IPS-18c (cell line): ENCODE measurements at regions not wholly inside any gene's neighbourhood (a gene's known extent, or its start where the extent isn't known, plus 50 kb on each side); places are given as distances from the start of the nearest gene placed in this dataset.

Source experiments
- H3K4me3 ChIP-seq: 2 replicates; pipeline ENCODE4 v1.7.0; 2013; ENCODE audit warnings: low read depth, mild to moderate bottlenecking, low read length, moderate library complexity; ENCODE audit not compliant: insufficient read depth
- H3K9me3 ChIP-seq: one replicate; pipeline ENCODE4 v1.6.1; 2013; ENCODE audit warnings: mild to moderate bottlenecking, low read length, moderate library complexity; ENCODE audit not compliant: control insufficient read depth, insufficient read depth

DNA sequence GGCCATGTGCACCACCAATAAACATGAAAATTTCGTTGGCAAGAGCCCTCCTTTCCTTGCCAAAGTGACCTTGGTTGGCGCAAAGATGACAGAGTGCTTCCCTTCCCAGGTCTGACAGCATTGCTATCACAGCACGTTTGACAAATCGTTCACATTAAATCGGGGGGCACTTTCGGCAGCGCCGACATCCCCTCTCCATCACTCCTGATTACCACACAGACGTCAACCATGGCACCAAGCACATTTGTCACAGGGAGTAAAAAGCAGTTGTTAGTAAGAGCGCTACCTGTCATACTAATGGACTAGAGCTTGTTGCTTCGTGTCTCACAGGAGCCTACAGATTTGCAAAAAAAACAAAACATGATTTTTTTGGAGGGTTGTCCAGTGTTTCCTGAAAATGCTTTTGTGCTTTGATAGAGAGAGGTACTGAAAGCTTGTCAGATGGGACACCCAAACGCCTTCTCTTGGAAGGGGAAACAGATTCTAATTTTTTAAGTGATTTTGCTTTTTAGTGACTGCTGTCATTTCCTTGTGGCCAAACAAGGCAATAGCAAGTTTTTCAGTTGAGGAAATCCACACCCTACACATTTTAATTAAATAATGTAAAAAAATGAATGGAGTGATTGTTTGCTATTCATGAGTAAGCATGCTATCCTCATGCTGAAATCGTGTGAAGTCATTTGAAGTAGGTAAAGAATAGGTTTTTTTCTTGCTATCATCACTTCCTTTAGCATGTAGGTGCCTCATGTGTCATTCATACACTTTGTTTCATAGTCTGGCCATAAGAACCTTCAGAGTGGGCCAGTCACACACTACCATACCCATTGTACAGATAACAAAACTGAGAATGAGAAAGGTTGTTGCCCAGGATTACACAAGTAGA, 682.8 kb upstream of the WWC1 start:
- H3K9me3 ChIP-seq, result no peaks in the 10 kb centered on the region
- H3K4me3 ChIP-seq, result no peak overlapping the region

DNA sequence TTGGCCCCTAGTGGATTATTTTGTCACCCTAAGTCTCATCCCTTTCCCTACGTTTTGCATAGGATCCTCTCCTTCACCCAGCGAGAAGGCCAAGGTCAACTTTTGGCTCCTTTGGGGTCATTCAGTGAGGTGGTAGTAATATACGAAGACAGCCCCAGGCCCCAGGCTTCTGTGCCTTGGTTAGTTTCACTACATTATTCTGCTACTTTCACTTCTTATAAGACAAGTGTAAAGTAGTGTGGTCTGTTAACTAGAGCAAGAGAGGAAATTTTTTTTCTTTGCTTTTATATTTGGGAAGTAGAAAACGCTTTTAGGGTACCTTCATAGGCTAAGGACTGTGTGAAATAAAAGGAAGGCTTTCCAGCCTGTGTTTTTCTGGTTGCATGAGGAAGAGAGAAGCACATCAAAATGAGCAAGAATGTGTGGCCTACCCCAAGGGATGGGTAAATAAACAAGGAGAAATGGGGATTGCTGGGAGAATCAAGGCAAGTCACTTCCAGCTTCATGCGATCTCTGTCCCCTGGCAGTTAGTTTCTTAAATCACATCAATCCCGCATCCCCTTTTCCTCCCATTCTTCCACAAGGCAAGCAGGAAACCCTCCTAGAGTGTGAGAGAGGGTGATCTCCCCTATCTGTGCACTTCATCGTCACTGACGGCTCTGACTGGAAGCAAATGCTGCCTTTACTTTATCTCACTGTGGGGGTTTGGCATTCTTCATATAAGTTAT, 677.0 kb upstream of the WWC1 start:
- no peaks in the 10 kb centered on the region for H3K9me3 ChIP-seq
- H3K4me3 ChIP-seq, result no peak overlapping the region

DNA sequence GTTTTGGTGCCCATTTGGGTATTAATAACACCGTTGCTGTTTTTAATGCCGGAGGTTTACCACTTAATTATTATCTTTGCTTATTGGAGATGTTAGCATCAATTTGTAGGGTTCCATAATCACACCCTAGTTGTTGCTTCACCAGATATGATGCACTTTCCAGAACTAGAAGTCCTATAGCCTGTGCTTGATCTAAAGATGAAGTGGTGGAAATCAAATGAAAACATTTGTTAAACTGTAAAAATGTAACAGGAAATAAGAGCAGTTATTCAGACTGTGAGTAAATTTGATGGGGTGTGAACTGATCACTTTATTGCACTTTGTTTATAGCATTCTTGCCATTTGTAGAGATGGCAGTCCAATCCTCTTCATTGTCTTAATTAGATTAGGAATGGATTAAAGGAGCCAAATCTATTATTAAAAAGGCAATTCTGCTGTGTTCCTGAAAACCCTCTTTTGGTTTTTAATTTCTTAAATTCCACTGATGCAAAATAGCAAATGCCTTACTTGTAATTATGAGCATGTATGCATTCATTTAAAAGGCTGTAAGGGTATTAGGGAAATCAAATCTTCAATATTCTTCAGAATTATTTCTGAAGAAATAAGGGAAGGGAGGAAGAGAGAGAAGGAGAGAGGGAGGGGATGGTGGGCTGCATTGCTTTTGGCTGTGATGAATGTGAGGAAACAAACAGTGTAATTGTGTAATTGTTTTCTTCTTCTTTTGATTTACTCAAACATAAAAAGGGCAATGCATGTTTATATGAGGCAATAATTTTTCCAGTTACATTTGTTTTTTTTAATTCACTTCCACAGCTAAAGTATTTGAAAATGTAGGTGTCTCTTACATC, 675.2 kb upstream of the WWC1 start:
- no peak overlapping the region for H3K4me3 ChIP-seq
- H3K9me3 ChIP-seq, result no peaks in the 10 kb centered on the region

DNA sequence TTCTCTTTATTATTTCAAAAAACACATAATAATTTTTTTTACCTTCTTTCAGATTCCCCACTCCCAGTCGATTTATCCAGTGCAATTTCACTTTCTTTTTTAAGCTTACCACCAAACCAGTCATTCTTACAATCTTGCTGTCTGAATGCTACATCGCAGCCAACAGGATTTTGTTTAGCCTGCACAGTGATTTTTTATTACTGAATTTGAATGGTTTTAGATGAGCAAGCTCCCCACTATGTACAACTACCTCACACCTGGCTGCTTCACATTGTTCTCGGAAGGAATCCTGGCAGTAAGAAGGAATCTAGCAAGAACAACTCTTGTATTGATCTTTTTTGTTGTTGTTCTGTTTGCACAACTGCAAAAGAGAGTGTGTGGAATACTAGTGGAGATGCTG, 668.1 kb upstream of the WWC1 start:
- no peak overlapping the region for H3K4me3 ChIP-seq
- no peaks in the 10 kb centered on the region for H3K9me3 ChIP-seq

DNA sequence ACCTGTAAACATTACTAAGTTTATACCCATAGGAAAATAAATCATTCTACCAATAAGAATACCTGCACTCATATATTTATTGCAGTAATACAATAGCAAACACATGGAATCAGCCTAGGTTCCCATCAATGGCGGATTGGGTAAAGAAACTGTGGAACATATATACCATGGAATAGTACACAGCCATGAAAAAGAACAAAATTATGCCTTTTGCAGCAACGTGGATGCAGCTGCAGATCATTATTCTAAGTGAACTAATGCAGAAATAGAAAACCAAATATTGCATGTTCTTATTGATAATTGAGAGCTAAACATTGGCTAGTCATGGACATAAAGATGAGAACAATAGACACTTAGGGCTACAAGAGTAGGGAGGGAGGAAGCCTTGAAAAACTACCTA, 667.4 kb upstream of the WWC1 start:
- no peaks in the 10 kb centered on the region for H3K9me3 ChIP-seq
- H3K4me3 ChIP-seq, result no peak overlapping the region

DNA sequence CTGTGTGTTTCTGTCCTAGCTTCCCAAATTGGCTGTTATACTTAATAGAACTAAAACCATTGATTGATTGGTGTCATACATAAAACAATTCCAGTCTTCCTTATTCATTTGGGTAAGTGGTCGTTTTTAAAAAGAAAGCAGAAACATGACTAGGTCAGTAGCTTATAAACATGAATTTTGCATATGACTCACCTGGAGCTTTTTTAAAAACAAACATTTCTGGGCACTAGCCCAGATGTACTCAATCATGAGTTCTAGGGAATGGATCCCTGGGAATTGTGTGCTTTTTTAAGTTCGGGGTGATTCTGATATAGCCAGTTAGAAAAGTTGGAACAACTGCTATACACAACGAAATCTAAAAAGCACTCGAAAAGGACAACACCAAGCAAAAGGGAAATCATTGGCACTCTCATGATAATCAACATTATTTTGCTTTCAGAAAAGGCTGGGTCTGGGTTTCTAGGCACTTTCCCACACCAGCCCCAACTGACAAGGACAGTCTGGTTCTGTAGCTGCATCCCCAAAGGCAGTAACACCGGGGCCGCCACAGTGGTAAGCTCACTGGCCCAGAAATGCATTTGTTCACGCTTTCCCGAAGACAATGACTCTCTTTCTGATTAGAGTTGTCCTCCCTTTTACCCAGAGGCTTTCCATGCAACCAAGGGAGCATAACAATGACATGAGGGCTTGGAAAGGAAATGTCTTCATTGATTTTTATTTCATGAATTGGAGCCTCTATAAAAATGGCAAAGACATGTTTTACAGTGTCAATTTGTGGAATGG, 664.9 kb upstream of the WWC1 start:
- Histone ChIP-seq H3K9me3 (no peaks in the 10 kb centered on the region), H3K4me3 (no peak overlapping the region)

DNA sequence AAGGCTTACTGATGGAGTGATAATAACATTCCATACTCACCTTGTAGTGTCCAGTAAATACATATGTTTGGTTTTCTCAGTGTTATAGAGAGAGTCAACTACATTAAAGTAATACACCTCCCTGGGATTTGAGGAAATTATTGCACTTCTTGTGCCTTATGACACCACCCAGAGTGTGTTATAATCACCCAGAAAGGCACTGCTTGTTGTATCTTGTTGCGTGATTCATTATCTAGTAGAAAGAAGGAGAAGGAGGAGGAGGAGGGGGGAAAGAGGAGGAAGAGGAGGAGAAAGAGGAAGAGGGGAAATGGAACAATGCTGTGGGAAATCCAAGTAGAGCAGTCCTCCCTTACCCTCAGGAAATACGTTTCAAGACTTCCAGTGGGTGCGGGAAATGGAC, 661.8 kb upstream of the WWC1 start:
- Histone ChIP-seq H3K9me3 (no peaks in the 10 kb centered on the region), H3K4me3 (no peak overlapping the region)

DNA sequence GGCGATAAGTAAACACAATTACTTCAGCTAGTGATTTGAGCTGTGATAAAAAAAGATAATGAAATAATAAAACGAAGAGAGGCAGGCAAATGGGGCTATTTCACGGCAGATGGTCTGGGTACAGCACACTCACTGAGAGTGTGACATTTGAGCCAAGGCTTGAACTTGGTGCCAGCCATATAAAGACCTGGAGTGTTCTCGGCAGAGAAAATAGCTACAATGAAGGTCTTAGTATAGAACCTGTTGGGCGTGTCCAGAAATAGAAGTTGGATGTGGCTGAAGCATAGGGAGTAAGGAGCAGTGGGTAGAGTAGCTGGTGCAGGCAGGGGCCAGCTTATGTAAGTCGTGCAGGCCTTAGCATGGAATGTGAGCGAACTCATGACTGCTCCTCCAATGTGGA, 660.3 kb upstream of the WWC1 start:
- Histone ChIP-seq H3K4me3 (no peak overlapping the region), H3K9me3 (no peaks in the 10 kb centered on the region)

DNA sequence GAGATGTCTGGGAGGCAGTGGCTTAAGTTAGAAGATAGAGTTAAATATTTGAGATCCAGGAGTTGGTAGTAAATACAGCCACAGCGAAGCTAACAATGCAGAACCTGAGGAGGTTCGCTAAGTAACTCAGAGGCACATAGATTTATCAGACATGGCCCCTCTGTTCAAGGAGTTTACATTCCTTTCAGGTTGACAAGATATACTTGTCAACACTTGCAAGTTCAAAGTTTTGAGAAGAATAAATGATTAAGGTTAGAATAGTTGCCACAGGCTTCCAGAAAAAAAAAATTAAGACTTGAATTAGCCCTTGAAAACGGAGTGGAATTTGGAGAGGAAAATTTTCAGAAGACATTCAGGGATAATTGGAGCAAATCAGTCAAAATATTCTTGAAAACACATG, 658.3 kb upstream of the WWC1 start:
- Histone ChIP-seq H3K4me3 (no peak overlapping the region), H3K9me3 (no peaks in the 10 kb centered on the region)

DNA sequence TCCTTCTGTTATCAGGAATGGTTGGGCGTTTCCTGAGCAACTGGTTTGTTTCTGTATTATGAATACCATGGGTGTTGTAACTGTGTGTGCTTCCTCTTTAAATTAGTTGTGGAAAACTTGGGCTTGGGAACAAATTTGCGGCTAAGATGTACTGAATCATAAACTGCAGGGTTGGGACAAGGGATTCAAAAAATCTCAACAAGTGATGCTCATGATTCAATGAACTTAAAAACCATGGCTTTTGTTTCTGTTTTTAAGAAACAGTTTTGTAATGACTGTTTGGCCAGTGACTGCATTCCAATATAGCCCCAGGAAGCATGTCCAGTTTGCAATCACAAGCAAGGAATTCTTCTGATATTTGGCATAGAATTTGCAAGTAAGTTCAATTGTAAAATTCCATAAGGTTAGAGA, 657.5 kb upstream of the WWC1 start:
- Histone ChIP-seq H3K9me3 (no peaks in the 10 kb centered on the region), H3K4me3 (no peak overlapping the region)

DNA sequence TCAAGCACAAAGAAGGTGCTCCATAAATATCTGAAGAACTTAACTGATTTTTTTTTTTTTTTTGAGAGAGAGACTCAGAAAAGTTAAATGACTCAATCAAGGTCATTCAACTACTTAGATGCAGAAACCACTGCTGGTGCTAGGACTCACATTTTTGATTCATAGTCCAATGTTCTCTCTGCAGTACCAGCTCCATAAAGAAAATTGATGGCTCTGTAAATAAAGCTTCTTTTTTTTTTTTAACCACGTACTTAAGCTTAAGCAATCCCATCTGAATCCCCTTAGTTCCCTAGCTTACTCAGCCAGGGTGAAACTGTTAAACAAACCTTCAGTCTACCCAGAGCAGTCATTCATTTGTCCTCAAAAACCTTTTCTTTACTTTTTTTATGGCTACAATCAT, 657.0 kb upstream of the WWC1 start:
- Histone ChIP-seq H3K9me3 (no peaks in the 10 kb centered on the region), H3K4me3 (no peak overlapping the region)

DNA sequence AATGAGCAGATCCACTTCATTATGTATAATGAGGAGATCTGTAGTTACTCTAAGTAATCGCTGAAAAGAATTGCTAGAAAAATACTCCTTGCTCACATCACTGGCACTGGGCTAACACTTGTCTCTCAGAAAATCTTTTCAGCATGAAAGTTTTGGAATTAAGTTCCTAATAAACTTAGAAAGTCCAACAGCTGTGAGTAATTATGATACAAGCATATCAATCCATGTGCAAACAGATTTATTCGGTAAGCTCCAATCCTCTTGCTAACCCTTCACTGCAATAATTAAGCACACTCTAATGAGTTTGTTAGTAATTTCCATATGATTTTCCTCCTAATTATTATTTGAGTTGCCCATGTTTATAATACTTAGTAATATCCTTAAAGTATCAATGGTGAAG, 652.6 kb upstream of the WWC1 start:
- Histone ChIP-seq H3K9me3 (no peaks in the 10 kb centered on the region), H3K4me3 (no peak overlapping the region)

DNA sequence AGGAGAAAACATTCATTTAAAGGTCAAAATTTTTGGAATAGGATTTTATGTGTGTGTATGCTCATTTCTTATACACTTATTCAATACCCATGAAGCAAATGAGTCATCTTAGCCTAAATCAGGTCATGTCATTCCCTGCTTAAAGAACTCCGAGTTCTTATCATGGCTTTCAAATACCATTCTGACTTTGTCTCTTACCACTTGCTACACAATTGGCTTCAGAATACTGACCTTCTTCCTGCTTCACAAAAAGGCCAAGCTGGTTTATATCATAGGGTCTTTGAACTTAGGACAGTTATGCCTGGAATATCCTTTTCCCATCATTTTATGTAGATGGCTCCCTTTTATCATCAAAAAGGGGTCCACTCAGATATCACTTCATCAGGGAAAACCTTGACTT, 652.2 kb upstream of the WWC1 start:
- Histone ChIP-seq H3K4me3 (no peak overlapping the region), H3K9me3 (no peaks in the 10 kb centered on the region)

DNA sequence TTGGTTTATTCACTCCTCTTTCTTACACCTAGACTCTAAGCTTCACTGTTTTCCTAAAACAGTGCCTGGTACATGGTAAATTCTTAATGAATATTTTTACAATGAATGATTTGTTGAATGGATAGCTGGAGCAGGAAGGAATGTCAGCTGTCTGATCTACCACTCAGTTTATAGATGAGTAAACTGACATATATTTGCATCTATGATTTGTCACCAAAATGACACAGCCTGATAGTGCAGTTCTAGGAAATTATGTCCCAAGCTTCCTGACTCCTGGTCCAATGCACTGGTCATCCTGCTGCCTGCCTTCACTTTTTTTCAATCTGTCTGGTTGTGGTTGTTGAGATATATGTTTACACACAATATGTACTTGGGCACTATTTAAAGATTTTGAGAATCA, 651.7 kb upstream of the WWC1 start:
- Histone ChIP-seq H3K4me3 (no peak overlapping the region), H3K9me3 (no peaks in the 10 kb centered on the region)

DNA sequence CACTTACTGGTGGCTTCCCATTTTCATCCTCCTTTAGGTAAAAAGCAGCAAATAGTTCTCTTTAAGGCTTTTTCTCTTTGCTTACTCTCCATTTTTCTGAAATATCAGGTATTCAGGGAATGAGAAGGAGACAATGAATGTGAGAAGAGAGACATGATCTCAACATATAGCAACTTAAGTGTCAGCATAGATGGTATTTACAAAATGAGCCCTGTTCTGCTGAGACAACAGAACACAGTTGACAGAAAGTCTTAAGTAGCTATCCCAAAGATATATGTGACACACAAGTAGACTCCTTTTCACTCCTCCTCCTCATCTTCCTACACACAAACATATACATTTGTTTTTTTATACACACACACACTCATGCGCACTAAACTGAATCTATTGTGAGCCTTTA, 649.3 kb upstream of the WWC1 start:
- no peak overlapping the region for H3K4me3 ChIP-seq
- no peaks in the 10 kb centered on the region for H3K9me3 ChIP-seq

DNA sequence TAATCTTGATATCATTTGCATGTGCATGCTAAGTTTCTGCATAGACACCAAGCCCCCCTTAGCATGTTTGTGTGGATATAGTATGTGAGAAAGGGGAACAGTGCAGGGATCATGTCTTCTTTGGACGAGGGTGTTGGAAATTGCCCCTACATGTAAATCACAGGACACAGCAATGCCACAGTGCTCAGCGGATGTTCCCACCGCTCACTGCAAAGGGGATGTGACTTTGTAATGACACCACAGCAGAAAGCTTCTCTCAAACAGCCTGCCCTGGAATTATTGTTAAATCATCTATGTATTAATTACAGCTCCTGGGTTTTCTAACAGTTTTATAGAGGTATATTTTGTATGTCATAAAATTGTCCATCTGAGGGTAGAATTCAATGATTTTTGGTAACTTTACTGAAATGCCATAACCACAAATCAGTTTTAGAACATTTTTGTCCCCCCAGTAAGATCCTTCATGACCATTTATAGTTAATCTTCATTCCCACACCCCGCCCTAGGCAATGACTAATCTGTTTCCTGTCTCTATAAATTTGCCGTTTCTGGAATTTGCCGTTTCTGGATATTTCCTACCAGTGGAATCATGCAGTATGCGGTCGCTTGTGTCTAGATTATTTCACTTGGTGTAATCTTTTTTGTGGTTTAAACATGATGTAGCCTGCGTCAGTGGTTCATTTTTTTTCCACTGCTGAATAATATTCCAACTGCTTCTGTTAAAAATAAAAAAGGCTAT, 648.5 kb upstream of the WWC1 start:
- Histone ChIP-seq H3K4me3 (no peak overlapping the region), H3K9me3 (no peaks in the 10 kb centered on the region)
